Lower leg skin (tissue), 4 donors: ENCODE measurements at regions not wholly inside any gene's neighbourhood (a gene's known extent, or its start where the extent isn't known, plus 50 kb on each side); places are given as distances from the start of the nearest gene placed in this dataset.

ENCODE experiments used
- DNase-seq, 2 donors: peaks; one replicate each; pipeline ENCODE4 v3.0.0-alpha.2; 2019; ENCODE audit warnings: low spot score in 2 of 2
- H3K4me3 ChIP-seq: fragments of 200-600 bp; sonication (generic); 2 replicates; pipeline ENCODE4 v1.5.1; 2017; ENCODE audit warnings: mild to moderate bottlenecking, low read depth; ENCODE audit not compliant: poor library complexity, severe bottlenecking
- POLR2A ChIP-seq, 2 donors: fragments of 450-650 bp; IDR thresholded peaks; one replicate each; pipeline ENCODE4 v1.6.1; 2016 to 2017; ENCODE audit warnings: antibody characterized with exemption in 2 of 2, mild to moderate bottlenecking in 1 of 2, moderate library complexity in 1 of 2
- whole genome bisulfite sequencing, 2 donors: methylation state at CpG; one replicate each; pipeline ENCODE4 v1.1.5; 2018; 5-methylcytosine and 5-hydroxymethylcytosine counted together
- intact Hi-C: fragments of 100-400 bp; cut with DNase I; formaldehyde crosslinking; loops from one replicate; pipeline ENCODE4 v1.15.0; 2023; ENCODE audit warnings: low total_unique reads
- TF ChIP-seq, protein P1 (sequence below), 3 donors: fragments of 450-650 bp; IDR thresholded peaks; one replicate each; pipeline ENCODE4 v1.5.1; 2016; ENCODE audit warnings: antibody characterized with exemption in 3 of 3, mild to moderate bottlenecking in 3 of 3, moderate library complexity in 2 of 3

DNA sequence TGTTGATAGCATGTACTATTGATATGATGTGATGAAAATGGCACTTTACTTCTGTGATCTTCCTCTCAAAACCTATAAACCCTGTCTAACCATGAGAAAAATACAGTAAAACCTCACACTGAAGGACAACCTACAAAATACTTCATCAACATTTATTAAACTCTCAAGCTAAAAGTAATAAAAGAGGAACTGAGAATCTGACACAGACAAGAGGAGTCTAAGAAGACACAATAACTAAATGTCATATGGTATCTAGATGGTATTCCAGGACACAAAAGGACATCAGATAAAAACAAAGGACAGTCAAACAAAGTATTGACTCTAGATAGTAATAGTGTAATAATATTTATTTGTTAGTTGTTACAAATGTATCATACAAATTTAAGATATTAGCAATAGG lies 655.3 kb downstream of the SH3BGRL start:
- H3K4me3 ChIP-seq = no peak overlapping the region
- intact Hi-C loops = no loop called here
- TF ChIP-seq POLR2A (IDR thresholded peaks at IDR 0.05) = no peak
- TF ChIP-seq, protein P1, sequence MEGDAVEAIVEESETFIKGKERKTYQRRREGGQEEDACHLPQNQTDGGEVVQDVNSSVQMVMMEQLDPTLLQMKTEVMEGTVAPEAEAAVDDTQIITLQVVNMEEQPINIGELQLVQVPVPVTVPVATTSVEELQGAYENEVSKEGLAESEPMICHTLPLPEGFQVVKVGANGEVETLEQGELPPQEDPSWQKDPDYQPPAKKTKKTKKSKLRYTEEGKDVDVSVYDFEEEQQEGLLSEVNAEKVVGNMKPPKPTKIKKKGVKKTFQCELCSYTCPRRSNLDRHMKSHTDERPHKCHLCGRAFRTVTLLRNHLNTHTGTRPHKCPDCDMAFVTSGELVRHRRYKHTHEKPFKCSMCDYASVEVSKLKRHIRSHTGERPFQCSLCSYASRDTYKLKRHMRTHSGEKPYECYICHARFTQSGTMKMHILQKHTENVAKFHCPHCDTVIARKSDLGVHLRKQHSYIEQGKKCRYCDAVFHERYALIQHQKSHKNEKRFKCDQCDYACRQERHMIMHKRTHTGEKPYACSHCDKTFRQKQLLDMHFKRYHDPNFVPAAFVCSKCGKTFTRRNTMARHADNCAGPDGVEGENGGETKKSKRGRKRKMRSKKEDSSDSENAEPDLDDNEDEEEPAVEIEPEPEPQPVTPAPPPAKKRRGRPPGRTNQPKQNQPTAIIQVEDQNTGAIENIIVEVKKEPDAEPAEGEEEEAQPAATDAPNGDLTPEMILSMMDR (IDR thresholded peaks at IDR 0.05) = no peak

DNA sequence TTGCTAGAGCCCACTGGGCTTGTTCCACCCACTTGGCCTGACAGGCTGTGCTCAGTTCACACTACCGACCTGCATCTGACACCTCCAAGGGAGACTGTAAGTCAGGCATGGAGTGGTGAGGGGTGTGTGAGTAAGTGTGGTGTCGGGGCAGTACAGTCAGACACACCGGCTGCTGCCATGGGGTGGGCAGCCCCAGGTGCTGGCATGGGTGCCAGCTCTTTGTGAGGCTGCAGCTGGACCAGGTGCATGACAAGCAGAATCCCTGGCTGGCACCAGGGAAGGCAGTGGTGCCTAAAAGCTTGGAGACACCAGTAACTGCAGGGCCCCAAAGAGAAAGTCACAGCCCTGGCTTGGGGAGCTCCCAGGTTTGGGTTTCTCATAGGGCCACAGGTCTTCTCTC lies 665.0 kb downstream of the SH3BGRL start:
- no peak for DNase-seq
- intact Hi-C loops = no loop called here
- no peak overlapping the region for H3K4me3 ChIP-seq
- TF ChIP-seq, protein P1 (IDR thresholded peaks at IDR 0.05) = no peak
- TF ChIP-seq POLR2A (IDR thresholded peaks at IDR 0.05) = no peak
- 63 to 85% methylated on average over 1 to 3 of the region's 3 CpGs for whole genome bisulfite sequencing, 2 donors

More for the DNA sequence above, 655.3 kb downstream of the SH3BGRL start:
- DNase-seq = no peak

DNA sequence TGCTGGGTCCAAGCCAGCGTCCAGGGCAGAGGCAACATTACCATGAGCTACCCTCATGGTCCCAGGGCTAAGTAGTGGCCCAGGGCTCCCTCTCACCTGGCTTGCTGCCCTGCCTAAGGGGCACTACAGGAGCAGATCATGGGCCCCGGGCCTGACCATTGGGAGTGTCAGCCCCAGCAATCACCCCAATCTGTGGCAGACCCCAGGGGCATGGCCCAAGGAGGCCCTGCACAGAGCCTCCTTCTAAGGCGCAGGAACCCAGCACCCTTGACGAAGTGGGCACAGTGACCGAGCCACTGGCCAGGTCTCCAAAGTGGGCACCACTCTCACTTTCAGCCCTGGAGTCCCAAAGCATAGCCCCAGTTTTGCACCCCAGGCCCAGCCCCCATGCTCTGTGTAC lies 667.1 kb downstream of the SH3BGRL start:
- H3K4me3 ChIP-seq = no peak overlapping the region
- DNase-seq = no peak
- no peak for TF ChIP-seq POLR2A (IDR thresholded peaks at IDR 0.05)
- TF ChIP-seq, protein P1 (IDR thresholded peaks at IDR 0.05) = no peak
- 78% methylated on average over 5 of the region's 5 CpGs; no CpG with 5 or more reads in 1 of the 2 donors for WGBS, 2 donors
- intact Hi-C loops = no loop called here

DNA sequence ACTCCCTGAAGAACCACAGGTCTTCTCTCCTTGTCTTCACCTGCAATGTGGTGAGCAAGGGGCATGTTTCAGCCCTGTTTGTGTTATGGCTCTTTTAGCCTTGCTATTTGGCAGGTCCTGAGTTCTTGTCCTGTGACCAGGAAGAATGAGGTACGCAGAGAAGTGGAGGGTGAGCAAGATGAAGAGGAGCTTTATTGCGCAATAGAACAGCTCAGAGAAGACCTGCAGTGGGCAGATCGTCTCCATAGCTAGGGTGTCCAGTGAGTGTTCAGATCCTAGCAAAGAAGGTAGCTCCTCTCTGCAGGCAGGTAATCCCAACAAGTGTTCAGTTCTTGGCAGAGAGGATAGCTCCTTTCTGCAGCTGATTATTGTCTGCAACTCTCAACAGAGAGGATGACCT lies 672.9 kb downstream of the SH3BGRL start:
- TF ChIP-seq, protein P1 (IDR thresholded peaks at IDR 0.05) = no peak
- no peak for TF ChIP-seq POLR2A (IDR thresholded peaks at IDR 0.05)
- 81 to 92% methylated on average over 3 of the region's 3 CpGs for WGBS, 2 donors
- no peak overlapping the region for H3K4me3 ChIP-seq
- DNase-seq = no peak
- intact Hi-C loops = no loop called here

DNA sequence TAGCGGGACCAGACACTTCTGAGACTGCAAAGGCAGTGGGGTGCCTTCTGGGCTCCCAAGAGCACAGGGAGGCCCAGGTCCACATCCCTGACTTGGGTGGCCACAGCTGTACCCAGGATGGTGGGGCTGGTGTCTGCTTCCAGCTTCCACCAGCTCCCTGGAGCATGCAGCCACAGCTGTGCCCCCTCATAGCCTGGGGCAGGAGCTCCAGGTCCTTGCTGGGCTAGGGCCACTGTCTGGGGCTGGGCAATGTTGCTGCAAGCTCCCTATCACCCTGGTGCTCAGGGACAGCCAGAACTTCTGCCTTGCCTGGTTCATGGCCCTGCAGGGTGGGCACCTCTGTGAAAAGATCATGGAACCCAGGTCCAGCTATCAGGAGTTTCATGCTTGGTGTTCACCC lies 673.9 kb downstream of the SH3BGRL start:
- DNase-seq = no peak
- intact Hi-C loops = no loop called here
- TF ChIP-seq, protein P1 (IDR thresholded peaks at IDR 0.05) = no peak
- TF ChIP-seq POLR2A (IDR thresholded peaks at IDR 0.05) = no peak
- no peak overlapping the region for H3K4me3 ChIP-seq
- WGBS, 2 donors = 100% methylated on average over 1 of the region's 1 CpG

DNA sequence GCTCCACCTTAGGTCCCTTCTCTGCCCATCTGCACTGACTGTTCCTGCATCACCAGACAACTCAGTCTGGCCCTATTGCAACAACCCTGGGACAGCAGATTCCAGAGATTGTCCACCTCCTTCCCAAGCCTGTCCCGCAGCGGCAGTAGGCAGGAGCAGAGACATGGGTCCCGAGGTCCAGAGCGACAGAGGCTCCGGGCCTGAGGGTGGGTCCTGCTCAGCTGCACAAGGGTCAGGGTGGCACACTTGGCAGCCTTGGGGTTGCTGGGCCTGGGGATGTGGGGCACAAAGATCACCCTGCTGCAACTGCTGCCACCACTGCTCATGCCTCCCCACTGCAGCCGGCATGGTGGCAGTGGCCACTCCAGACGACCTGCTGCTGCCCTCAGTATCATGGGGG lies 674.5 kb downstream of the SH3BGRL start:
- TF ChIP-seq, protein P1 (IDR thresholded peaks at IDR 0.05) = no peak
- no peak for TF ChIP-seq POLR2A (IDR thresholded peaks at IDR 0.05)
- DNase-seq = no peak
- H3K4me3 ChIP-seq = no peak overlapping the region
- intact Hi-C loops = no loop called here
- WGBS, 2 donors = 80 to 100% methylated on average over 2 to 4 of the region's 7 CpGs
